ENCODE measurements at regions not wholly inside any gene's neighbourhood (a gene's known extent, or its start where the extent isn't known, plus 50 kb on each side); places are given as distances from the start of the nearest gene placed in this dataset.
"Not testable (repeated sequence)": the region's sequence is repeated elsewhere in the genome, so short reads cannot be mapped to it uniquely, and the experiment has no call there.

DNA sequence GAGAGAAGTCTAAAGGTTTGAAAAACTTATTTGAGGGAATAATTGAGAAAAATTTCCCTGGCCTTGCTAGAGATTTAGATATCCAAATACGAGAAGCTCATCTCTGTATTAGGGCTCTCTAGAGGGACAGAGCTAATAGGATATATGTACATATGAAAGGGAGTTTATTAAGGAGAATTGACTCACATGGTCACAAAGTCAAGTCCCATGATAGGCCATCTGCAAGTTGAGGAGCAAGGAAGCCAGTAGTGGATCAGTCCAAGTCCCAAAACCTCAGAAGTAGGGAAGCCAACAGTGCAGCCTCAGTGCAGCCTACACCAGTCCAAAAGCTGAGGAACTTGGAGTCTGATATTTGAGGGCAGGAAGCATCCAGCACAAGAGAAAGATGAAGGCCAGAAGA, 126.7 kb downstream of the PJA2 start:
- DNase-seq, result not testable (repeated sequence)

- peak; percentile 17 for DNase-seq
Observed at GRCh38 chr5:109281136-109281690, 128.6 kb downstream of the PJA2 start.

DNA sequence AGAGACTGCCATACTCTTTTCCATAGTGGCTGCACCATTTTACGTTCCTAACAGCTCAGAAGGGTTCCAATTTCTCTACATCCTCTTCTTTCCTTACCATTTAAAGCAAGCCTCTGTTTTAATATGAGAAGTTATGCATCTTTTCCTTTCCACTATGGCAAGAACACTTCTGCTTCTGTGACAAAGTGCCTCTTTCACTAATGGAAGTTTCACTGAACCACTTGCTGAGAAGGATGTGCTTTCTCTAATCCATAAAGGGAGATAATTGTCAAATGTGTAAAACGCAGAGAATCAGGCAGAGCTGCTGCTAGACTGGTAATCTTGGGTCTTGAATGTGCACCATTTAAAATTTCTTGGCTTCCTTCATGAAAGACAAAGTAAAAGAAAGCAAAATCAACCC, 131.6 kb downstream of the PJA2 start:
- DNase-seq, result no peak

- DNase-seq, result no peak
Observed at GRCh38 chr5:109275919-109276318, 133.9 kb downstream of the PJA2 start.

DNA sequence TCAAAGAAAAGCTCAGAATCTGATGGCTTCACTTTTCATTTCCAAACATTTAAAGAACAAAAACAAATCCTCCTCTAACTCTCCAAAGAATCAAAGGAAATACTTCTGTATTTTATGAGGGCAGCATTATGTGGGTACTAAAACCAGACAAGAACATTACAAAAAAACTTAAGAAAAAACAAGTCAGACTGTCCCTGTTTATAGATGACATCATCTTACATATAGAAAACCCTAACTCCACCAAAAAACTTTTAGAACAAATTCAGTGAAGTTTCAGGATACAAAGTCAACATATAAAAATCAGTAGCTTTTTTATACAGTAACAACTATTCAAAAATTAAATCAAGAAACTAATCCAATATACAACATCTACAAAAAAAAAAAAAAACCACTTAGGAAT, 136.2 kb downstream of the PJA2 start:
- no peak for DNase-seq

DNA sequence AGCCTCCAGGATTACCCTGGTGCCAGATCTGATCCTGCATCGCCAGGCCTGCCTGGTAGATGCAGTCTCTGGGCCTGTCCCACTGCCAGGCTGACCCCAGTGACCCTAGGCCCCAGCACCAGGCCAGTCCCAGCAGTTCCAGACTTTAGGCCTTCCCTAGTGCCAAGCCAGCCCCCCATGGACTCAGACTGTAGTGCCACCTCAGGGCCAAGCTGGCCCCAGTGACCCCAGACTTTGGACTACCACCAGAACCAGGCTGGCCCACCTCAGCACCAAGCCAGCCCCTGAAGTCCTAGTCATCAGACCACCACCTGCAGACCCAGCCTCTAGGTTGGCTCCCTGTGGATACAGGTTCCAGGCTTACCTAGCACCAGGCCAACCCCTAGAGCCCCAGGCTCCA, 142.5 kb downstream of the PJA2 start:
- DNase-seq, result no peak

DNA sequence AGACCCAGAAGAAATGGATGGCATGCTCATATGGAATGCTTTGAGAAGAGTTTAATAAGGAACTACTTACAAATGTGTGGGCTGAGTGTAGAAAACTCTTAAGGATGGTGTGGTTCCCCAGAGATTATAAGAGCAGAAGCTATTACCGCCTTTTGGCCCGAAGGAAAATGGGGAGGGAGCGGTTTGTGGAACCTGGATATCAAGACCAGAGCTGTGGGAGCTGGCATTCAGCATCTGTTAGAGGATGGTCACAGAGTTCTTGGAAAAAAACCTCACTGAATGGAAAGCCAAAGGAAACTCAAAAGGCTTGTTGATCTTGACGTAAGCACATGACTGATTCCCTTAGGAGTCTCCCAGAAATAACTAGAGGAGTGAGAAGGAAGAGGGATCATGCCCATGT, 151.0 kb downstream of the PJA2 start:
- DNase-seq, result no peak

DNA sequence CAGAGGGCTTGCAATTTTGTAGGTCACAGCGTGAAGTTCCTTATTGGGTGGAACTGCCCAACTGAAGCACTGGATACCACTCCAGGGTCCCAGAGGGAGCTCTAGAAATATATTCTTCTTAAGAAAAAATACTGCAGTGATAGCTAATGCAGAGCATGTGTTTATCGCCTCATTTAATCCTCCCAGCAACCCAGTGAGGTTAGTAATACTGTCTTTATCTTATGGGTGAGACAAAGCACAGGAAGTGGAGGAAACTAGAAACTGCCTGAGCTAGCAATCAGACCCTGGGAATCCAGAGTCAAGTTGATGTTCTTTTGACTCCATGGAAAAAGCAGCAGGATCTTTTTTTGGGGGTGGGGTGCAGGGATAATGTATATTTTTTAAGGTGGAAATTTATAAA, 153.3 kb downstream of the PJA2 start:
- DNase-seq, result no peak

GRCh38 chr5:109254511-109254910, 155.3 kb downstream of the PJA2 start:
- DNase-seq, result no peak

DNA sequence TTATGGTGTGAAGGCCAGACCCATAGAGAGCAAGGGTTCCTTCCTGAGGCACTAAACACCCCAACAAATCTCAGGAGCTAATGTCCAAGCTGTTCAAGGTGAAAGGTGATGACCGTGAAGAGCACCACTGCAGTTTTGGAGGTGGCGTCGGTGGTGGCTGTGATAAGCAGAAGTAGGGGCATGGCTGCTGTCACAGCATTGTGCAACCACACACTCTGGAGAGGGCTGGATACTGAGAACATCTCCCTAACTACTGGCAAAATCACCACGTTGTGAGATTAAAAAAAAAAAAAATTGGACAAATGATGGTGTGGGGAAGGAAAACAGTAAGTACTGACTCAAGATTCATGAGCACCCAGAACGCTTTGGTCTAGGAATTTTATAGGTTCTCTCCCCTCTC, 156.5 kb downstream of the PJA2 start:
- DNase-seq, result no peak

DNA sequence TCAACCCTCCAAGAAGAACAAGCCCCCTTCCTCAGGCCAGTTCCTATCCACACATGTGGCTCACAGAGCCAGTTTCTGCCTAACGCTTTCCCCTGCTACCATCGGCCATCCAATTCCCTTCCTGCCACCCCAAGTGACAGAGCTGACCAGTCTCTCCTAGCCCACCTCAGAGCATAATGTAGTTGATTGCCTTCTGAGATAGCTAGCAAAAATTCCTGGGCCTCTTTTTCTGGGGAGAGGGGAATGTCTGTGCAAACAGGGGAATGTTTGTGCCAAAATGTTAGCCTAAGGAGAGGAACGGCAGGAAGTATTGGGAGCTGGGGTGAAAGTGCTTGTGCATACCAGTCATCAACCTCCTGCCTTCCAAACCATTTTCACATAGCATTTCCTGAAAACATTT, 157.0 kb downstream of the PJA2 start:
- no peak for DNase-seq

GRCh38 chr5:109250533-109251329, 159.0 kb downstream of the PJA2 start:
- no peak for DNase-seq

DNA sequence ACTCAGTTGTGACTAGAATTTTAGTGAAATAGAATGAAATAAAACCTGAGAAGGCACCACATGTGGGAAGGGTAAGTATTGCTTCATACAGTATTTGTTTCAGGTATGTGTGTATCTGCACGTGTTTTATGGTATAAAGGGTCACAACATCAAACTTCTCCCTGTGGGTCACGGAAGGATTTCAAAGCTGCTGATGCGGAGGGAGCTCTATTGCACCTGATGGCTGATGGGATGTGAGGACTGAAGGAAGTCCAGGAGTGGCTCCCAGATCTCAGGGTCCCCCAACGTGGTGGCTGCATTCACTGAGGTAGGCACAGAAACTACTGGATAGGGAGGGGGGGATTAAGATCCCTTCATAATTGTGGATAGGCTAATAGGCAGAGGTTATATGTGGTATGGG, 159.7 kb downstream of the PJA2 start:
- DNase-seq, result no peak

- DNase-seq, result no peak
Observed at GRCh38 chr5:109249126-109249525, 160.6 kb downstream of the PJA2 start.

- no peak for DNase-seq
Observed at GRCh38 chr5:109247986-109248385, 161.8 kb downstream of the PJA2 start.

DNA sequence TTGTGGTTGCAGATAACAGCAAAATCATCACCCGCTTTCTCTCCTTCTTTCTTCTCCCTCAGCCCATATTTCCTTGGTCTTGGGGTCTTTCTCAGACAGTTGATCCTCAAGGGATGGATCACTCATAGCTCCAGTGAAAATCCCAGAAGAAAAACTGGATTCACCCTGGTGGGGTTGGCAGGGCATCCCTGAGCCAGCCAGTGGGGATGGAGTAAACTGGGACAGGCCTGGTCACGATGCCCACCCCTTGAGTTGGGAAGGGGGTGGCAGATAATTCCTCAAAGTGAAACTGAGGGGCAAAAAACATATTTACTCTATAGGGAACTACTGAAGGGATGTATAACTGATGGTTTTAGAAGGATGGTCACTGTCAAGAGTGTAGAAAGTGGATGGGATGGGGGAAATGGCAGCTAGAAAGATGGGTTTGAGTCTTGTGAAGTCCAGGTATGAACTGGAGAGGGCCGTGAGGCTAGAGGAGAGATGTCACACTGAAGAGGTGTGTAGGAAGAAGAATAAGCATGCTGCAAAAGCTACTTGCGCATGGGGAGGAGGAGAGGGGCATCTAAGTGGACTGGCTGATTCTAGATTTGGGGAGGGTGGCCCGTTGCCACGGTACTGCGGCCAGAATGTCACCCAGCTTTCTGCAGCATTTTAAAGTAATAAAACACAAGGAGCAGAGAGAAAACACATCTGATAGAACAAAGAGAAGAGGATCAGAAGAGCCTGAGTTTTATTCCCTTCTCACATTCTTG, 162.8 kb downstream of the PJA2 start:
- DNase-seq, result no peak

All from NCI-H146 (cell line).